Loucy (cell line): ENCODE measurements at regions not wholly inside any gene's neighbourhood (a gene's known extent, or its start where the extent isn't known, plus 50 kb on each side); places are given as distances from the start of the nearest gene placed in this dataset.

ENCODE experiments used
- H2AFZ ChIP-seq: fragments of 200-600 bp; sonication (generic); 2 replicates; pipeline ENCODE4 v1.6.0; 2016; ENCODE audit warnings: antibody characterized with exemption, mild to moderate bottlenecking, low read length, moderate library complexity
- H3F3A ChIP-seq: fragments of 200-600 bp; 2 replicates; pipeline ENCODE4 v1.6.0; 2016; ENCODE audit warnings: antibody characterized with exemption, low read depth, mild to moderate bottlenecking
- H3K27me3 ChIP-seq: fragments of 200-600 bp; sonication (generic); 2 replicates; pipeline ENCODE4 v1.6.1; 2014; ENCODE audit warnings: low read length, mild to moderate bottlenecking; ENCODE audit not compliant: insufficient read depth, poor library complexity, severe bottlenecking
- H3K36me3 ChIP-seq: fragments of 200-600 bp; sonication (generic); 2 replicates; pipeline ENCODE4 v1.6.1; 2016; ENCODE audit warnings: low read length; ENCODE audit not compliant: insufficient read depth
- H3K4me1 ChIP-seq: fragments of 200-600 bp; sonication (generic); 2 replicates; pipeline ENCODE4 v1.5.1; 2014; ENCODE audit warnings: low read length, mild to moderate bottlenecking; ENCODE audit not compliant: insufficient read depth, poor library complexity, severe bottlenecking
- H3K4me2 ChIP-seq: fragments of 200-600 bp; sonication (generic); 2 replicates; pipeline ENCODE4 v1.6.0; 2014; ENCODE audit warnings: antibody characterized with exemption, low read length, low read depth, mild to moderate bottlenecking; ENCODE audit not compliant: poor library complexity, severe bottlenecking
- H3K4me3 ChIP-seq: fragments of 200-600 bp; sonication (generic); 2 replicates; pipeline ENCODE4 v1.5.1; 2014; ENCODE audit warnings: low read length, mild to moderate bottlenecking, mixed read lengths; ENCODE audit not compliant: poor library complexity, severe bottlenecking
- H3K79me2 ChIP-seq: fragments of 200-600 bp; sonication (generic); 2 replicates; pipeline ENCODE4 v1.6.1; 2014; ENCODE audit warnings: low read length; ENCODE audit not compliant: insufficient read depth
- H3K9ac ChIP-seq: fragments of 200-600 bp; sonication (generic); 2 replicates; pipeline ENCODE4 v1.6.0; 2014; ENCODE audit warnings: mild to moderate bottlenecking, low read depth, low read length, moderate library complexity; ENCODE audit not compliant: poor library complexity, severe bottlenecking
- H3K9me2 ChIP-seq: fragments of 200-600 bp; sonication (generic); replicated peaks from 2 replicates; pipeline ENCODE4 v1.6.1; 2016; ENCODE audit warnings: low read depth, low read length, mixed read lengths
- H3K9me3 ChIP-seq: fragments of 200-600 bp; sonication (generic); 2 replicates; pipeline ENCODE4 v1.6.1; 2014; ENCODE audit warnings: mild to moderate bottlenecking, antibody characterized with exemption, low read length, low read depth; ENCODE audit not compliant: insufficient read depth
- H4K20me1 ChIP-seq: fragments of 200-600 bp; sonication (generic); 2 replicates; pipeline ENCODE4 v1.6.0; 2014; ENCODE audit warnings: antibody characterized with exemption, low read length, mild to moderate bottlenecking; ENCODE audit not compliant: insufficient read depth, poor library complexity, severe bottlenecking
- EZH2phosphoT487 ChIP-seq: fragments of 200-600 bp; IDR thresholded peaks from 2 replicates; pipeline ENCODE4 v1.6.1; 2018; ENCODE audit warnings: antibody characterized with exemption, mild to moderate bottlenecking, moderate library complexity, borderline replicate concordance
- TF ChIP-seq, protein P1 (sequence below): fragments of 200-600 bp; sonication (generic); conservative IDR thresholded peaks from 2 replicates; pipeline ENCODE4 v1.5.1; 2014; ENCODE audit warnings: mild to moderate bottlenecking, antibody characterized with exemption, low read length

DNA sequence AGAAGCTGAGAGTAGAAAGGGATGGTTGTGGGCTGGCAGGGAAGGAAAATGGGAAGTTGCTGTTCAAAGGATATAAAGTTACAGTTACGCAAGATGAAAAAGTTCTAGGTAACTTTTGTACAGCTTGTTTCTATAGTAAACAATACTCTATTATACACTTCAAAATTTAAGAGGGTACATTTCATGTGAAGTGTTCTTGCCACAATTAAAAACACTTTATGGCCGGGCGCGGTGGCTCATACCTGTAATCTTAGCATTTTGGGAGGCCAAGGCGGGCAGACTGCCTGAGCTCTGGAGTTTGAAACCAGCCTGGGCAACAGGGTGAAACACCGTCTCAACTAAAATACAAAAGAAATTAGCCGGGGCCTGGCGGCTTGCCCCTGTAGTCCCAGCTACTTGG, 623.6 kb downstream of the STIM2 start:
- H3K9me3 ChIP-seq: no peaks in the 10 kb centered on the region
- no peaks in the 10 kb centered on the region for H3K79me2 ChIP-seq
- no peak overlapping the region for H2AFZ ChIP-seq

DNA sequence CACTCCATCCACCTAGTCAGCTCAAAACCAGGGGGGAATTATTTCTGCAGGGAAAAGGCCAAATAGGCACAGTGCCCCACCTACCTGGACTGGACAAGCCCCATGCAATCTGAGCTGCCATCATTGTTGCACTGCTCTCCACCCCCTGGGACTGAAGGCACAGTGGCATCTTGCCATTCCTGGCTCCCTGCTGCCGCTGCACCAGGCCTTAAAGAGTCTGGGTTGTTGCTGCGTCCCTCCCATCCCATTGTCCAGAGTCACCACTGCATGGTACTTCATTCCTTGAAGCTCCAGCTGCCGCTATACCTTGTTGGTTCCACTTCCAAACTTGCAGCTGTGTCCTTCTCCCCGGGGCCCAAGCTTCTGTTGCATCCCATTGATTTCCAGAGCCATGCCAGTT, 629.7 kb downstream of the STIM2 start:
- Histone ChIP-seq H3K27me3 (no peaks in the 10 kb centered on the region), H2AFZ (no peak overlapping the region), H3K9ac (no peak overlapping the region), H3K4me3 (no peak overlapping the region), H3K9me3 (no peaks in the 10 kb centered on the region), H4K20me1 (no peaks in the 10 kb centered on the region), H3K36me3 (no peaks in the 10 kb centered on the region), H3K9me2 (no peaks in the 10 kb centered on the region), H3K4me2 (no peak overlapping the region), H3K4me1 (no peaks in the 10 kb centered on the region), H3F3A (no peaks in the 10 kb centered on the region), H3K79me2 (no peaks in the 10 kb centered on the region)
- TF ChIP-seq, protein P1, sequence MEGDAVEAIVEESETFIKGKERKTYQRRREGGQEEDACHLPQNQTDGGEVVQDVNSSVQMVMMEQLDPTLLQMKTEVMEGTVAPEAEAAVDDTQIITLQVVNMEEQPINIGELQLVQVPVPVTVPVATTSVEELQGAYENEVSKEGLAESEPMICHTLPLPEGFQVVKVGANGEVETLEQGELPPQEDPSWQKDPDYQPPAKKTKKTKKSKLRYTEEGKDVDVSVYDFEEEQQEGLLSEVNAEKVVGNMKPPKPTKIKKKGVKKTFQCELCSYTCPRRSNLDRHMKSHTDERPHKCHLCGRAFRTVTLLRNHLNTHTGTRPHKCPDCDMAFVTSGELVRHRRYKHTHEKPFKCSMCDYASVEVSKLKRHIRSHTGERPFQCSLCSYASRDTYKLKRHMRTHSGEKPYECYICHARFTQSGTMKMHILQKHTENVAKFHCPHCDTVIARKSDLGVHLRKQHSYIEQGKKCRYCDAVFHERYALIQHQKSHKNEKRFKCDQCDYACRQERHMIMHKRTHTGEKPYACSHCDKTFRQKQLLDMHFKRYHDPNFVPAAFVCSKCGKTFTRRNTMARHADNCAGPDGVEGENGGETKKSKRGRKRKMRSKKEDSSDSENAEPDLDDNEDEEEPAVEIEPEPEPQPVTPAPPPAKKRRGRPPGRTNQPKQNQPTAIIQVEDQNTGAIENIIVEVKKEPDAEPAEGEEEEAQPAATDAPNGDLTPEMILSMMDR: no peak
- TF ChIP-seq EZH2phosphoT487: no peak

More for the DNA sequence above, 623.6 kb downstream of the STIM2 start:
- Histone ChIP-seq H3F3A (no peaks in the 10 kb centered on the region), H3K4me2 (no peak overlapping the region), H3K36me3 (no peaks in the 10 kb centered on the region), H3K27me3 (no peaks in the 10 kb centered on the region), H4K20me1 (no peaks in the 10 kb centered on the region), H3K9me2 (no peaks in the 10 kb centered on the region), H3K4me3 (no peak overlapping the region), H3K4me1 (no peaks in the 10 kb centered on the region), H3K9ac (no peak overlapping the region)
- TF ChIP-seq EZH2phosphoT487: no peak

DNA sequence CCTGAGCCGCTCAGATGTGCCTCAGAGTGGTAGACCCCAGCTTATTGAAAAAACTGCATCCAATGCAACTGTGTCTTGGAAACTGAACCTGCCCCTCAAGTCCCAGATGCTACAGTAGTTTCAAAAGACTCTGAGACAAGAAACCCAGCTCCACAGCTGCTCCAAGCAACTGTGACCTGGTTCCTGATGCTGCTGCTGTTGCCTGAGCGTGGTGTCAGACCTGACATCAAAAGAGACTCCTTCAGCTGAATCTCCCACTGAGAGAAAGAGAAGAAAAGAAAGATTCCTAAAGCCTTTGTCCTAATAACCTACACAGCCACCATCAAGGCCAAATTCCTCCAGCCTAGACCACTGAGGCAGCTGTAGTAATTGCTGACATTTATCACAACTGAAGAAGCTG, 630.1 kb downstream of the STIM2 start:
- Histone ChIP-seq H4K20me1 (no peaks in the 10 kb centered on the region), H2AFZ (no peak overlapping the region)
- no peak for TF ChIP-seq EZH2phosphoT487
- TF ChIP-seq, protein P1: no peak

DNA sequence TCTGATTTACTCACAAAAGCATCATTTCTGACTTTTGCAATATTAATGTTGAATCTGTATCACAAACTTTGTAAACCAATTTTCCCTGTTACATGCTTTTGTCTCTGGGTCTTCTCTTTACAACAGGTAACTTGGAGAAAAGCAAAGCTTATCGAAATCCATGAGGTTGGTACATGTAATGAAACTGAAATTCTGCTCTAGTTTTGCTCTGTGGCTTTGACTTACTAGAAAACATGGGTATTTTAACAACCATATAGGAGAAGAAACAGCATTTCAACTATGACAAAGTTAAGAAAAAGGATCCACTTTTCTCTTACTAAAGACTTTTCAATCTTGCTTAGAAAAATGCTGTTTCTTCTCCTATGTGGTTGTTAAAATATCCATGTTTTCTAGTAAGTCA, 645.8 kb downstream of the STIM2 start:
- Histone ChIP-seq H4K20me1 (no peaks in the 10 kb centered on the region), H3K9ac (no peak overlapping the region), H3K9me3 (no peaks in the 10 kb centered on the region), H3F3A (no peaks in the 10 kb centered on the region), H3K79me2 (no peaks in the 10 kb centered on the region), H3K4me2 (no peak overlapping the region), H2AFZ (no peak overlapping the region), H3K4me1 (no peaks in the 10 kb centered on the region), H3K27me3 (no peaks in the 10 kb centered on the region), H3K4me3 (no peak overlapping the region), H3K36me3 (no peaks in the 10 kb centered on the region), H3K9me2 (no peaks in the 10 kb centered on the region)
- TF ChIP-seq EZH2phosphoT487: no peak
- TF ChIP-seq, protein P1: no peak

More for the DNA sequence above, 630.1 kb downstream of the STIM2 start:
- Histone ChIP-seq H3K4me1 (no peaks in the 10 kb centered on the region), H3K4me3 (no peak overlapping the region), H3K4me2 (no peak overlapping the region), H3F3A (no peaks in the 10 kb centered on the region), H3K9me2 (no peaks in the 10 kb centered on the region), H3K9me3 (no peaks in the 10 kb centered on the region), H3K9ac (no peak overlapping the region), H3K36me3 (no peaks in the 10 kb centered on the region), H3K79me2 (no peaks in the 10 kb centered on the region), H3K27me3 (no peaks in the 10 kb centered on the region)
